ENCODE measurements at regions not wholly inside any gene's neighbourhood (a gene's known extent, or its start where the extent isn't known, plus 50 kb on each side); places are given as distances from the start of the nearest gene placed in this dataset.
"Not testable (repeated sequence)": the region's sequence is repeated elsewhere in the genome, so short reads cannot be mapped to it uniquely, and the experiment has no call there.

DNA sequence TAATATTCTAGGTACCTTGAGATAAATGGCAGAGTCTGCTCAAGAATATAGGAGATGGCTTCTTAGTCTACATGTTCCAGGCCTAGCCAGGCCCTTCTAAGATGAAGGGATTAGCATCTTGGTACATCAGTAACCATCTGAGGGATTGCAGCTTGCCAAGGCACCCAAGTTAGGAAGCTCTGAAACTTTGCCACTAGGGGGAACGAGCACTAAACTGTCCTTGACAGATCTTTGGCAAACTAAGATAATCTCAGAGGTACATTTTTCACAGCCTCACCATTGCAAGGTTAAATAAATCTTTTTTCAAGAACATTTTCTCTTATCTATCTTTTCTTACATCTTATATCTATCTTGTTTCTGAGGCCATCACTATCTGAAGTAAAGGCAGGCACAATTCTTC lies 351.2 kb downstream of the RAP2B start:
- Histone ChIP-seq H3K27ac (no peak overlapping the region), H3K4me1 (no peaks in the 10 kb centered on the region), H3K27me3 (no peaks in the 10 kb centered on the region), H3K9me3 (no peaks in the 10 kb centered on the region), H3K36me3 (no peaks in the 10 kb centered on the region), H3K4me3 (no peak overlapping the region)
- DNase-seq (ENCODE audit: low spot score in 2 of 2), result no peak
- TF ChIP-seq, protein P1, sequence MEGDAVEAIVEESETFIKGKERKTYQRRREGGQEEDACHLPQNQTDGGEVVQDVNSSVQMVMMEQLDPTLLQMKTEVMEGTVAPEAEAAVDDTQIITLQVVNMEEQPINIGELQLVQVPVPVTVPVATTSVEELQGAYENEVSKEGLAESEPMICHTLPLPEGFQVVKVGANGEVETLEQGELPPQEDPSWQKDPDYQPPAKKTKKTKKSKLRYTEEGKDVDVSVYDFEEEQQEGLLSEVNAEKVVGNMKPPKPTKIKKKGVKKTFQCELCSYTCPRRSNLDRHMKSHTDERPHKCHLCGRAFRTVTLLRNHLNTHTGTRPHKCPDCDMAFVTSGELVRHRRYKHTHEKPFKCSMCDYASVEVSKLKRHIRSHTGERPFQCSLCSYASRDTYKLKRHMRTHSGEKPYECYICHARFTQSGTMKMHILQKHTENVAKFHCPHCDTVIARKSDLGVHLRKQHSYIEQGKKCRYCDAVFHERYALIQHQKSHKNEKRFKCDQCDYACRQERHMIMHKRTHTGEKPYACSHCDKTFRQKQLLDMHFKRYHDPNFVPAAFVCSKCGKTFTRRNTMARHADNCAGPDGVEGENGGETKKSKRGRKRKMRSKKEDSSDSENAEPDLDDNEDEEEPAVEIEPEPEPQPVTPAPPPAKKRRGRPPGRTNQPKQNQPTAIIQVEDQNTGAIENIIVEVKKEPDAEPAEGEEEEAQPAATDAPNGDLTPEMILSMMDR (IDR thresholded peaks at IDR 0.05), result peak in 1 of 3 experiments; percentile 11
- intact Hi-C loops (cut with DNase I), result no loop called here

- no peaks in the 10 kb centered on the region for H3K36me3 ChIP-seq
- no peak overlapping the region for H3K27ac ChIP-seq
- TF ChIP-seq, protein P1 (IDR thresholded peaks at IDR 0.05), result no peak
- H3K4me3 ChIP-seq, result no peak overlapping the region
- intact Hi-C loops (cut with DNase I), result no loop called here
- no peaks in the 10 kb centered on the region for H3K4me1 ChIP-seq
- no peak for DNase-seq (ENCODE audit: low spot score in 2 of 2)
- H3K9me3 ChIP-seq, result peaks cover 0 to 4% of the 10 kb centered on the region in 2 donors
- H3K27me3 ChIP-seq, result no peaks in the 10 kb centered on the region
Observed at GRCh38 chr3:153528473-153528872, 366.4 kb downstream of the RAP2B start.

DNA sequence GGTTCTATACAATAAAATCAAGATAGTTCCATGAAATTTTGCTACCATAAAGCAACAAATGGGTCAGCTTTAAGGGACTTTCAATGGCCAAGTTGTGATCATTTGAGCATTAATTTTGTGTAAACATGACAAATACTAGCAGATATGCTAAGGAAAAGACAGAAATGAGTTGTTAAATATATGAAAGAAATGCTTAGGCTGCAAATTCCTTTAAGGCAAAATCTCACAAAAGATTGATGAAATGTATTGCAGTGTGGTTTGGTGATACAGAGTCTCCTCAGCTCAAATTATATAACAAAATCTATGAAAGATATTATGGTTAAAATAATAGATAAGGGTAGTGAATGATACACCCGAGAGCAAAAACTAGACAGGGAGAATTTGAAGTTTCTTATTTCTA lies 377.2 kb downstream of the RAP2B start:
- intact Hi-C loops (cut with DNase I), result no loop called here
- no peaks in the 10 kb centered on the region for H3K27me3 ChIP-seq
- H3K4me3 ChIP-seq, result no peak overlapping the region
- no peaks in the 10 kb centered on the region for H3K4me1 ChIP-seq
- no peak overlapping the region for H3K27ac ChIP-seq
- H3K36me3 ChIP-seq, result no peaks in the 10 kb centered on the region
- H3K9me3 ChIP-seq, result peaks cover 0 to 6% of the 10 kb centered on the region in 2 donors
- no peak for DNase-seq (ENCODE audit: low spot score in 2 of 2)
- TF ChIP-seq, protein P1 (IDR thresholded peaks at IDR 0.05), result no peak

GRCh38 chr3:153545471-153545870 lies 383.4 kb downstream of the RAP2B start:
- Histone ChIP-seq H3K27me3 (no peaks in the 10 kb centered on the region), H3K36me3 (no peaks in the 10 kb centered on the region), H3K4me3 (no peak overlapping the region), H3K4me1 (no peaks in the 10 kb centered on the region), H3K9me3 (no peaks in the 10 kb centered on the region), H3K27ac (no peak overlapping the region)
- no peak for DNase-seq (ENCODE audit: low spot score in 2 of 2)
- intact Hi-C loops (cut with DNase I), result no loop called here
- TF ChIP-seq, protein P1 (IDR thresholded peaks at IDR 0.05), result no peak

DNA sequence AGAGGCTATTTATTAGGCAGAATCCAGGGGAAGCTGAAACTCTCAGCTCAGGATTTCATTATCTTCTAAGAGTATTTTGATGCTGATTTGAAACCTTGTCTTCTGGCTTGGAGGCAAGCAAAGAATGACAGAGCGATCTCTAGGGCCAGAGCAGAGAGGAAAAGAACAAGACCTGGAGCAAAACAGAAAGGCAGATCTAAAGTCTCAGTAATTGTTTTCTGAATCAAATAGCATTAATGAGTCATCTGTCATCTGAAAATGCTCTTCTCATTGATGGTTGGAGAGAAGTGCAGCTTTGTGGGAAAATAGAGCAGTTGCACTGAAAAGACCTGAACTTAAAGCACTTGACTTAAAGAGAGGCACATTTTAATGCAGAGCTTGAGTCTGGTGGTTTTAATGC lies 385.9 kb downstream of the RAP2B start:
- intact Hi-C loops (cut with DNase I), result no loop called here
- no peaks in the 10 kb centered on the region for H3K36me3 ChIP-seq
- DNase-seq (ENCODE audit: low spot score in 2 of 2), result no peak
- no peaks in the 10 kb centered on the region for H3K4me1 ChIP-seq
- no peak overlapping the region for H3K4me3 ChIP-seq
- TF ChIP-seq, protein P1 (IDR thresholded peaks at IDR 0.05), result no peak
- H3K27ac ChIP-seq, result no peak overlapping the region
- no peaks in the 10 kb centered on the region for H3K27me3 ChIP-seq
- H3K9me3 ChIP-seq, result no peaks in the 10 kb centered on the region

GRCh38 chr3:153549686-153550085 lies 387.7 kb downstream of the RAP2B start:
- H3K27ac ChIP-seq; H3K36me3 ChIP-seq; H3K27me3 ChIP-seq; H3K4me3 ChIP-seq; H3K4me1 ChIP-seq; H3K9me3 ChIP-seq; intact Hi-C loops (cut with DNase I); DNase-seq (ENCODE audit: low spot score in 2 of 2): not testable (repeated sequence)
